HG02678 (cell line): ENCODE measurements at regions not wholly inside any gene's neighbourhood (a gene's known extent, or its start where the extent isn't known, plus 50 kb on each side); places are given as distances from the start of the nearest gene placed in this dataset.

Experiments
- ATAC-seq: cut with Tn5 transposase; IDR thresholded peaks from one replicate; pipeline ENCODE4 v1.9.1; 2021; ENCODE audit warnings: mild to moderate bottlenecking, moderate library complexity; ENCODE audit not compliant: unreplicated experiment

DNA sequence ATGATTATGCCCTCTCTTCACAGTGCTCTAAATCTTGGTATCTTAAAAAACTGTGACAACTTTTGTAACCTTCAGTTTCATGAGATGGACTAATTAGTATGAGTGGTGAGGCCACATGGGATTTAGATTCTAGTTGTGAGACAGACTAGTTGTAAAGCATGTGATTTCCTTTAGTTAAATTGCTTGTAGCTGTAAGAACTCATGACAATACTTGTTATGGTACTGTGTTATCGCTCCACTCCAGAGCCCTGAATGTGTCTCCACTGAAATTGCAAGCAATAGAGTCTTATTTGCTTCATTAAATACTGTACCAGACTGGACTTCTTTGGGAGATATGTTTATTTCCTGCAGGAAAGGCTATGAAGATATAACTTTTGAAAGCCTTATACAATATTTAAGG, 1198.3 kb upstream of the CDH6 start:
- ATAC-seq: no peak

DNA sequence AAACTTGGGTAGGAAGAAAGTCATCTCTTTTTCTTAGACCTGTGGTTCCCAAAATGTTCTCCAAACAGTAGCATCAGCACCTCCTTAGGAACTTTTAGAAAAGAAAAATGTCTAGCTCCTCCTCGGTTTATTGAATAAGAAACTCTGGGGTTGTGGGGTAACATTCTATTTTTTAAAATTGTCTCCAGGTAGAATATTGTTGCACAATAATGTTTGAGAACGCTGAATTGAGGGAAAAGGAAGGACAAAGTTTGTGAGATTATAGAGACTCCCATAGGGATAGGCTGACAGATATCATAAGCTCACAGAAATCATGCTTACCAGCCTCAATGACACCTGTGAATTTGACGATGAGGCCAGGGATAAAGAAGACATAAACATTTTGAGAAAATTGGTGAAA, 1199.0 kb upstream of the CDH6 start:
- no peak for ATAC-seq

DNA sequence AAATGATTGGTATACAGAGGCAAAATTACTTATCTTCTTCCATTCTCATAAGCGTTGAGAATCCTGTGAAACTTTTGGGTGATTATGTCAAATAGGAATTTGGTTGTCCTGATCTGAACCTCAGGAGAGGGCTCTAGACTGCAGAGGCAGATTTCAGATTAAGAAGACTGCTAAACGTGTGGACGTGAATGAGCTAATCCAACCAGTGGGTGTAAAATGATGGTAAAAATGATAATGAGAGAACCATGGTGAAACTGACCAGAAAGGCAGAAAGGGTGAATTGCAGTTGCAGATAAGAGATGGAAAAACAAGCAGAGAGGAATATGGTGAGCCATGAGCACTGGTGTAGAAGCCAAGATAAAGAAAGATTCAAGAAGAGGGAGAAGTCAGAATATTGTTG, 1200.2 kb upstream of the CDH6 start:
- no peak for ATAC-seq

DNA sequence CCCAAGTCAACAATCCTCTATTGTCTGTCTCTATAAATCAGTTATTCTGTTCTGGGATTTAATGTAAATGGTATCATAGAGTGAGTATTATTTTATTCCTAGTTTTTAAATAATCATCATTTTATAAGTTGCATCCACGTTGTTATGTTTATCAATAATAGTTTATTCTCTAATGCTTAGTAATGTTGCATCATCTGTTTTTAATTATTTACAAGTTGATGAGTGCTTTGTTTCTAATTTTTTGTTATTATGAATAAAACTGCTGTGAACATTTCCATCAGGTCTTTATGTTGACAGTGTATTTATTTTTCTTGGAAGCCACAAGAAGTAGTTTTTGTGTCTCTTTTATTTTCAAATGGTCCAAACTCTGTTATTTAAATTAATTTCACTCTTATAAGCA, 1201.2 kb upstream of the CDH6 start:
- no peak for ATAC-seq

DNA sequence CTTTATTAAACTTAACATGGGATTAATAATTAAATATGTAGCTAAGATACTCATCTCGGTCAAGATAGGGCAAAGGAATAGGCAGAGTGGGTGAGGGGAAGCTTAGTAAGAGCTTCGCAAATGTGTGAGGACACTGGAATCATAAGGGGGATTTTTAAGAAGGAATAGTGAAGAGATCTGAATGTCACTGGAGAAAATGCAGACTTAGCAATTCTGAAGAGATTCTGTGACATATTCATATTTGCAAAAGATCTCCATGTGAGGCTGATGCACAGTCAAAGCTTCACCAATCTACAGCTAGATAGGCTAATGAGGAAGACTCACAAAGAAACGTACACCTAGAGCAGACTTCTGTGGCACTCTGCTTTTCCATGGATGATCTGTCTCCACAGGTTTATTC, 1202.8 kb upstream of the CDH6 start:
- no peak for ATAC-seq

DNA sequence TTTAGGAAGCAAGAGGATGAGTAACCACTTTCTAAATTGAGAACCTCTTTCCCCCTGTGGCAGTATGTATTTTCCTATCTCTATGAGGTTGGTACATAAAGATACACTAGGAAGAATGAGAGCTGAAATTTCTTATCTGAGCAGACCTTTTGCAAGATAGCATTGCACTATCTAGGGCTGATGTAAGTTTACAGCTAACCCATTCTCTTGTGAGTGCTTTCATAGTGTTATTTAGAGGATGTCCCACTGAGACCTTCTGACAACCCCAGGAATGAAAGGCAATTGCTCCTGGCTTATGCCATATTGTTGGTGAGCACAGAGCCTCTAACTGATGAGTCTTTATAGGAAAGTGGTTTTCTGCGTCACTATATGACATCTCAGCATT, 1209.3 kb upstream of the CDH6 start:
- no peak for ATAC-seq

DNA sequence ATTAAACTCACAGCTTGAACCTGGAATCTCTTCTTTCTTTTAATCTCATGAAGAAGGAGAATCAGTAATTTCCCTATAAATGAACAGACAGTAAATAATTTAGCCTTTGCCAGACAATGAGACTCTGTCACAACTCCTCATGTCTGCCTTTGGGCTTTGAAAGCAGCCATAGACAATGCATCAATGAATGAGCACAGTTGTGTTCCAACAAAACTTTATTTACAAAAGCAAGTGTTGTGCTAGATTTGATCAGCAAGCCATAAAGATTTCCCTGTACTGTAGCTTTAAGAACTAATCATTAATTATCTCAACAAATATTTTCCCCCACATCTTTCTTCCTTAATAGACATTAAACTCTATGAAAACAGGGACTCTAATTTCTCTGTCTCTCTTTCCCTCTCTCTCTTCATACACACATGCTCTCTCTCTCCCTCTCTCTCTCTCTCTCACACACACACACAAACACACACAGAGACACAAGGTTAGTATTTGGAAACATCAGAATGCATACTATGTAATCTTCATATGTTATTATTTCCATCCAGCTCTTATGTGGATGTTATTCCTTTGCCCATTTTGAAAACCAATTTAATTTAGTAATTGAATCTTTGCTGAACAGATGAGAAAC, 1209.8 kb upstream of the CDH6 start:
- no peak for ATAC-seq

DNA sequence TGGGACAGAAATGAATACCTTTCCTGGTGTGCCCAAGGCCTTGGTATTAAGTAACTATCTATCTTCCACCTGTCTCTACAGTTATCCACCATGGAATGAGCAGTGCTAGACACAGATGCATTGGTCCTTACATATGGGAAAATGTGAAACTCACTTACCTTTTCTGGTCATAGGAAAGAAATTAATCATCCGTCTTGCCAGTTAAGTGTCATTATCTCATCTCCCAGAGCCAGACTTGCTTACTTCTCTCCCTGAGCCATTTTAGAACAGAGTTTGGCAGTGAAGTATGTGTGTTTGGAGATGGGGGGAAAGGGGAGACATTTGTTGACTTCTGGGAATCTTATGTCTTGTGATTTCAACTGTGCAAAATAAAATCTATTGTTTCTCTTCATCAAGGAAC, 1211.0 kb upstream of the CDH6 start:
- ATAC-seq: no peak

DNA sequence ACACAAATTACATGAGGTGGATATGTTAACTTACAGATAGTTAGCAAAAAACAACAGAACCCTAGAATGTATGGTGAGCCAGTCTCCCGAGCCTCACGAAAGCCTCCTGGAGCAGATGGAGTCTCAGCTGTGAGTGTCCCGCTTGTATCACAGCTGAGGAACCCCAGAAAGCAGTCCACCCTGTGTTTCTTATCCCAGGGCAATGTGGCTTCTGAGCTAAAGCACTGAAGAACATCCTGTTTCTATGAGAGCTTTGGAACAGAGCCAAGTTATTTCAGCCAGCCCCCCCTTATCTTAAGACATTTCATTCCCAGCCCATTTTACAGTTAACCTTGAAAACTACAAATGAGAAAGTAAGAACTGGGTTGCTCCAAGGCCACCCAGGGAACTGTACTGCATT, 1220.9 kb upstream of the CDH6 start:
- ATAC-seq: no peak

DNA sequence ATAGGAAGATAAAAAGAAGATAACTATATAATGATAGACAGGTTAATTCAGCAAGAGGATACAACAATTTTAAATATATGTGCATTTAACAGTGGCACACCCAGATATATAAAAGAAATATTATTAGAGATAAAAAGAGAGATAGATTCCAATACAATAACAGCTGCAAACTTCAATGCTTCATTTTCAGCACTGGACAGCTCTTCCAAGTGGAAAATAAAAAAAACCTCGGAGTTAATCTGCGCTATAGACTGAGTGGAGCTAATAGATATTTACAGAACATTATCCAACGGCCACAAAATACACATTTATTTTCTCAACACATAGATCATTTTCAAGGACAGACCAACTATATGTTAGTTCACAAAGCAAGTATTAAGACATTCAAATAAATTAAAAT, 1229.5 kb upstream of the CDH6 start:
- no peak for ATAC-seq

DNA sequence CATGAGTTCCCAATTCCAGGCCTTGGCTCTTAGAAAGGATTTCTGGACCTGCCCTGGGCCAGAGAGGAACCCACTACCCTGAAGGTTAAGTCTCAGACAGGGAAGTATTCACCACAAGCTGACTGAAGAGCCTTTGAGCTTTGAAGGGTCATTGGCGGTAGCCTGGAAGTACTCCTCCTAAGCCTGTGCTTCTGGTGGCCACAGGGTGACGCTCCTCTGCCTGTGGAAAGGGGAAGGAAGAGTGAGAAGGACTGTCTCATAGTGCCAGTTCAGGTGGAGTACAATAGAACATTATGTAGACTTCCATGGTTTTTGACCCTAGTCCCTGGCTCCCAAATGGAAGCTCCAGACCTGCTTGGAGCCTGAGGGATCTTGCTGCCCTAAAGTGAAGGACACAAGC, 1233.2 kb upstream of the CDH6 start:
- no peak for ATAC-seq

DNA sequence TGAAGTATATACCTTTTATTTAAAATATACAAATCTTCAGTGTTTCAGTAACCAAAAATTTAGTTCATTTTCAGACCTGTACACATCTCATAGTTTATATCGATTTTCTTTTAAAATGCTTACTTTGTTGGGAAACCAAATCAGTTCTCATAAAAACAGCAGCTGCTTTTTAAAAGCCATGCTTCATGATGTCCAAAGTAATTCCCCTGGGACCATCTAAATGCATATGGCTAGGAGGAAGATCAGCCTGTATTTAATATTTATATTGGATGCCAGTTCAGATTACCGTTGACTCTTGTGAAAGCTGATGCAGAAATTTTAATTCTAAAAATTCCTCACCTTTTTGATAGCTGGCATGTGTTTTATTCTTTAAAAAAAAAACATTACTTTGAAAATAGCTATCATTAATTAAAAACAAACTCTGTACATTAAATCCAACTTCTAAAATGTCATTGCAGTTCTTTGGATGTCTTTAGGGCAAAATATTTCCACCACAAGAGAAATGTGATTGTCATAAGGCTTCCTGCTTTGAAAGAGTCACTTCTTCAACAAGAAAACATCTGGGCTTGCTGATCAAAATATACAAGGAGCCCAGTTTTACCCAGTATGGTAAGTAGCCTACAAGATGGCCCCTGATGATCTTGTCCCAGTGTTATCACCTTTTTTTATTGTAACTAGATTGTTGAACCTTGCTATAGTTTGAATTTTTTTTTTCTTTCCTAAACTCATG, 1242.9 kb upstream of the CDH6 start:
- no peak for ATAC-seq

DNA sequence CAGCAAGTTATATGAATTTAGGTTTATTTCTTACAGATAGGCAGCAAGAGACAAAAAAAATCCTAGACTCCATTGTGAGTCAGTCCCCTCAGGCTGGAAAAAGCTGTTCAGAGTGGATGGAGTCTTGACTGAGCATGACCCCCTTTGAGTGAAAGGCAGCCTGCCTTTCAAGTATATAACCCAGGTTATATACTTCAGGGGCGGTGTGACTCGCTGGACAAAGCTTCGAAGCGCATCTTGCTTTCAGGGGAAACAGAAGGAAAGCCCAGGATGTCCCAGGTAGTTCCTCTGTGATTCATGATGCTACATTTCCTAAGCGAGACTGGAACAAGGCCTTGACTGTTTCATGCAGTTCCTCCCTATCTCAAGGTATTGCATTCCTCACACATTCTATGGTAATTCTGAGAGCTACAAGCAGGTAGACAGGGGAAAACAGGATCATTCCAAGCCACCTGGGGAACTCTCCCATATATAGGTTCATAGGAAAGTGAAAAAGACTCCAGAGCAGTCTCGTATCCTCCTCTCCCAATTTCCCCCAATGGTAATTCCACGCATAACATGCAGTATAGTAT, 1244.1 kb upstream of the CDH6 start:
- ATAC-seq: no peak

DNA sequence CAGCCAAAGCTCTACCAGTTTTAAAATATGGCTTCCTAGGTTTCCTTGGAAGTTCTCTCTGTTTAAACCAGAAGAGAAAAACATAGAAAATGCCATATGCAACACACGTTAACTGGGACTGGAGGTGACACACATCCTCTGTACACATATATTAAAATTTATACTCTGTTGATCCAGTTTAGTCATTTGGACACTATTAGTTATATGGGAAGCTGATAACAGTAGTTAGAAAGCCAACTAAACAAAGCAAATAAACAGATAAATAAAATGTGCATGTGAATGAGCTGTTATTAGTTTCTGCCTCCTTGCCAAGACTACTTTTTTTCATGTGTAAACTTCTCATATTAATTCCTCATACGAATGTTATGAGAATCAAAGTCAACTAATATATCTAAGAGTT, 1249.2 kb upstream of the CDH6 start:
- ATAC-seq: no peak

DNA sequence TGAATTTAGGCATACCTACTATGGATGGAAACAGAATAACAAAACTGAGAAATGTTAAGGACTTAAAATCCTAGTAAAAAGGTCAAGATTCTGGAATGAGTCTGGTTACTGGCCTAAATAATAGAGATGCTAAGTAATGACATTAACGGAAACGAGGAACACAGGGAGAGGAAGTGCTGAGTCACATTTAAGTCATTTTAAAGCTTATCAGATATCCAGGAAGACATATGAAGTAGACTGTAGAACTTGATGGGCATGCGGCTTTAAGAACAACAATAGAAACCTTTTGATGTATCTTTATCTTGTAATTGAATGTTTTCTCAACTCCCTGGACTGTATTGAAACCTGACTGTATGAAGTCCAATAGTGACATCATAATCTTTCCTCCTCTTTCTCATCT, 1251.4 kb upstream of the CDH6 start:
- no peak for ATAC-seq

DNA sequence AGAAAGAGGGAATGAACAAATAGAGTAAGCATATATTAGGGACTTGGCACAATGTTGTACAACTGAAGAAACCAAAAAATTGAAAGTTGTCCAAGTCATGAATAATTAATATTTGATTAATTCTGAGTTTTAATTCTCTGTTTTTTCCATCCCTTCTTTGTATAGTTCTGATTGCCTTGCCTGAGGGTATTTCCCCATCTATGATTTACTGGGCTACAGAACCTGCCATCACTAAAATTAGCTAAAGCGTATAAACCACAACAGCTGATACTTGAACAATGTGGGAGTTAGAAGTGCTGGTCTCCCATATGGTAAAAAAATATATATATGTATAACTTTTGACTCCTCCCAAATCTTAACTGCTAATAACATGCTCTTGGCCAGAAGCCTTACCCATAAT, 1253.5 kb upstream of the CDH6 start:
- no peak for ATAC-seq

DNA sequence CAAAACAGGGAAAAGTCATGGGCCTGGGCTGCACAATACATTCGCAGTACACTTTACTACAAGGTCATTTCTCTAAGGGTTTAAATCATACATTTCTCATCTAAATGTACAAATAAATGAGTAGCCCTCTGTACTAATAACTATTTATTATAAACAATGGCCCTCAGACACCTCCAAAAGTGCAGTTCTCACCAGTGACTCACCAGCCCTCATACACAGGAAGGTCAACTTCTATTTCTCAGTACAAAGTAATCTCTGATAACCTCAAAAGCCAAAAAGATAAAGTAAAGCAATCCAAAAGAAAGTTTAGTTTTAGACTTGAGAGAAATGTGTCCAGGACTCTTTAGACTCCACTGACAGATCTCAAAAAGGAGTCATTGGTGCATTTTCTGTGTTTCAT, 1258.1 kb upstream of the CDH6 start:
- ATAC-seq: no peak

DNA sequence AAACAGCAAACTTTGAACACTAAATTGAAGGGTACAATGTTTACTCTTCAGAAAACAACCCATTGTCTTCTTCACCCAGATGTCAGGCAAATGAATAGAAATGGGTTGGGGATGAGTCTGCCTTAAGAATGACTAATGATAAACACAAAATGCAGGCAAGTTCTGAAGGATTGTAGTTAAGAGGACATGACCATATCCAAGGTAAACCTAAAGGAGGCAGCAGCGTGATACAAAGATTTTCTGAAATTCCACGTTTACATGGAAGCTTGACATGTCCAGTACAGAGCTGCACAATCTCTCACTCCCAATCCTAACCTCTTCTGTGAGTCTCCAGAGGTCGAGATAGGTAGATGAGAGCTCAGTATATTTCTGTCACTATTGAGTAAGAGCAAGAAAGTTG, 1263.2 kb upstream of the CDH6 start:
- ATAC-seq: no peak

DNA sequence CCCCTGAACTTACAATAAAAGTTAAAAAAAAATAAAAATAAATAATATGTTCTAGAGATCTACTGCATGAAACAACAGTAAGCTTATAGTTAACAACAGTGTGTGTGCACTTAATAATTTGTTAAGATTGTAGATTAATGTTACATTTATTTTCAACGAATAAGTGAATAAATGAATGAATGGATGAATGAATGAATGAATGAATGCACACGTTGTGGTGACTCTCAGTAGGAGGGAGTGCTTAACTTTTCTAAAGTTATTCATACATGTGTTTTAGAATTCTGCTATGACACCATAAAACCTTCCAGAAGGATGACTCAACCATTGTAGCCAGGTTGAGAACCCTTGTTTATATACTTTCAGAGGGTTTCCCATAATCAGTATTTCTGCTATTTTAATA, 1269.4 kb upstream of the CDH6 start:
- ATAC-seq: no peak

DNA sequence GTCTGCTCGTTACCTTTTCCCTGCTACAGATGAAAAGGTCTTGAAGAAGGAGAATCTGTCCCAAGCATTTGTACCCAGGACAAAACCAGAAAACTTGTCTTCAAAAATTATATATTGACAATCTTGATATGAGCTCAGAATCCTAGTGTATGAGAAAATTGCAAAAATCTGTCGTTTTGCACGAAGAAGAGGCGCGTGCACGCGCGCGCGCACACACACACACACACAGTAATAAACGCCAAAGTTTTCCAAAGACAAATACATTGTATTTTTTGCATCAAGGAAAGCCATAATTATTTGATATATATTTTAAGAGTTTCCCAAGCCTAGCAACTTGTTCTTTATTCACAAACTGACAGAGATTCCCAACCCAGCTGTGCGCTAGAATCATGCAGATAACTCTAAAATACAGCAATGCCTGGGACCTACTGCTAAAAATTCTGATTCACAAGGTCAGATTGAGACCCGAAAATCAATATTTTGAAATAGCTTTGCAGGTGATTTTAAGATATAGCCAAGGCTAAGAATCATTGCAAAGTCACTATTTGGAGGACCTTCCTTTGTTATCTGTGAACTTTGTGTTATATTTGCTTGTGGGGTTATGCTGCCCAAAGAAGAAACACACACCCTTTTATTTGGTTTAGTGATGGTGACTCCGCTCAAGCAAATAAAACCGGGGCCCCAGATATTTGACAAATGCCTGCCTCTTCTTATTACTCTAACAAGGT, 1287.7 kb upstream of the CDH6 start:
- no peak for ATAC-seq

DNA sequence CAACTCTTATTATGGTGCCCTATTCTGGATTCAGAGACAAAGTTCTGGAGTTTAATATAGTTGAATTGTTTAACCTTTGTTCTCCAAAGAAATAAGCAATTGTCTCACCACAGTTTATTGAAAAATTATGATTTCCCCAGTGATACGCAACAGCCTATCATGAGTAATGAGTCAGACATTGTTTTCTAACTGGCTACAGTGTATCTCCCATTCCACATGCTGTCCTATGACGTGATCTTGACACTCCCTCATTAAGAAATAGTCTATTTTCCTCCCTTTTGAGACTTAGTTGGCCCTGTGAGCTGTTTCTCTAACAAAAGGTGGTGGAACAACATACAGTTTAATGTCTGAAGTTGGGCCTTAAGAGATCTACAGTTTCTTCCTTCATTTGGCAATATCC, 1290.6 kb upstream of the CDH6 start:
- no peak for ATAC-seq

DNA sequence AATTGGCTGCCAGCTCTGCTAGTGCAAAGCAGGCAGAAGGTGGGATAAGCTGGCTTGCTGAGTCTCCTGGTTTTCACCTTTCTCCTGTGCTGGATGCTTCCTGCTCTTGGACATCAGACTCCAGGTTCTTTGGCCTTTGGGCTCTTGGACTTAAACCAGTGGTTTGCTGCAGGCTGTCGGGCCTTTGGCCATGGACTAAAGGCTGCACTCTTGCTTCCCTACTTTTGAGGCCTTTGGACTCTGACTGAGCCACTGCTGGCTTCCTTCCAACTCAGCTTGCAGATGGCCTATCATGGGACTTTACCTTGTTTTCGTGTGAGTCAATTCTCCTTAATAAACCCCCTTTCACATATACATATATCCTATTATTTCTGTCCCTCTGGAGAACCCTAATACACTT, 1293.9 kb upstream of the CDH6 start:
- no peak for ATAC-seq
